ENCODE measurements at regions not wholly inside any gene's neighbourhood (a gene's known extent, or its start where the extent isn't known, plus 50 kb on each side); places are given as distances from the start of the nearest gene placed in this dataset.

GRCh38 chr12:29081101-29081500 lies 68.0 kb upstream of the FAR2 start:
- no peak for TF ChIP-seq CTCF (IDR thresholded peaks at IDR 0.05; ENCODE audit: unreplicated experiment in 3 of 3)
- H3K27me3 Mint-ChIP-seq (ENCODE audit: low read depth) = no peaks in the 10 kb centered on the region
- no peaks in the 10 kb centered on the region for H3K36me3 Mint-ChIP-seq (ENCODE audit: low read depth)
- H3K4me1 Mint-ChIP-seq = no peaks in the 10 kb centered on the region
- peaks cover 2% of the 10 kb centered on the region for H3K9me3 Mint-ChIP-seq
- no peak overlapping the region for H3K4me3 Mint-ChIP-seq
- no peak overlapping the region for H3K27ac Mint-ChIP-seq

GRCh38 chr12:29082522-29082921 lies 66.6 kb upstream of the FAR2 start:
- no peaks in the 10 kb centered on the region for H3K4me1 Mint-ChIP-seq
- no peak for TF ChIP-seq CTCF (IDR thresholded peaks at IDR 0.05; ENCODE audit: unreplicated experiment in 3 of 3)

GRCh38 chr12:29086325-29087271 lies 62.5 kb upstream of the FAR2 start:
- Mint-ChIP-seq H3K27me3 (ENCODE audit: low read depth) (peaks cover 5% of the 10 kb centered on the region), H3K4me1 (no peaks in the 10 kb centered on the region), H3K27ac (no peak overlapping the region), H3K9me3 (peaks cover 25% of the 10 kb centered on the region), H3K36me3 (ENCODE audit: low read depth) (no peaks in the 10 kb centered on the region), H3K4me3 (no peak overlapping the region)
- TF ChIP-seq CTCF (IDR thresholded peaks at IDR 0.05; ENCODE audit: unreplicated experiment in 3 of 3) = no peak

More at GRCh38 chr12:29082522-29082921, 66.6 kb upstream of the FAR2 start:
- Mint-ChIP-seq H3K9me3 (peaks cover 3% of the 10 kb centered on the region), H3K4me3 (no peak overlapping the region), H3K36me3 (ENCODE audit: low read depth) (no peaks in the 10 kb centered on the region), H3K27ac (no peak overlapping the region), H3K27me3 (ENCODE audit: low read depth) (no peaks in the 10 kb centered on the region)

GRCh38 chr12:29088611-29089219 lies 60.4 kb upstream of the FAR2 start:
- peaks cover 5% of the 10 kb centered on the region for H3K27me3 Mint-ChIP-seq (ENCODE audit: low read depth)
- H3K4me3 Mint-ChIP-seq = no peak overlapping the region
- H3K27ac Mint-ChIP-seq = no peak overlapping the region
- peaks cover 42% of the 10 kb centered on the region for H3K9me3 Mint-ChIP-seq
- H3K36me3 Mint-ChIP-seq (ENCODE audit: low read depth) = no peaks in the 10 kb centered on the region
- no peak for TF ChIP-seq CTCF (IDR thresholded peaks at IDR 0.05; ENCODE audit: unreplicated experiment in 3 of 3)
- no peaks in the 10 kb centered on the region for H3K4me1 Mint-ChIP-seq

Measured in nephron (organoid).